ENCODE measurements at regions not wholly inside any gene's neighbourhood (a gene's known extent, or its start where the extent isn't known, plus 50 kb on each side); places are given as distances from the start of the nearest gene placed in this dataset.
"Not testable (repeated sequence)": the region's sequence is repeated elsewhere in the genome, so short reads cannot be mapped to it uniquely, and the experiment has no call there.

GRCh38 chr13:84702174-84702573, 819.9 kb upstream of the SLITRK1 start:
- no peaks in the 10 kb centered on the region for H4K20me1 ChIP-seq (ENCODE audit: control insufficient read depth, extremely low read depth, insufficient read depth, low read length)
- TF ChIP-seq EZH2 (IDR thresholded peaks at IDR 0.05; ENCODE audit: low read length, missing control alignments) (no peak), CTCF (conservative IDR thresholded peaks at IDR 0.05 in 1 of 2, IDR thresholded peaks at IDR 0.05 in 1 of 2; ENCODE audit: low read depth in 1 of 2, low read length in 2 of 2) (no peak)
- no peak overlapping the region for H2AFZ ChIP-seq (ENCODE audit: low read length)
- no peak overlapping the region for H3K4me3 ChIP-seq (replicated peaks in 1 of 4; ENCODE audit: control extremely low read depth in 1 of 4, insufficient read depth in 1 of 4, low read depth in 3 of 4, low read length in 4 of 4)
- no peaks in the 10 kb centered on the region for H3K4me1 ChIP-seq (ENCODE audit: control insufficient read depth, extremely low read depth, insufficient read depth, low read length)
- no peak overlapping the region for H3K27ac ChIP-seq (ENCODE audit: insufficient read depth, low read length)
- H3K36me3 ChIP-seq (ENCODE audit: control insufficient read depth, insufficient read depth, low read length), result no peaks in the 10 kb centered on the region
- DNase-seq (ENCODE audit: low read depth in 2 of 2), result no peak
- H3K4me2 ChIP-seq (ENCODE audit: extremely low read depth, insufficient read depth, low read length), result no peak overlapping the region
- no peaks in the 10 kb centered on the region for H3K27me3 ChIP-seq (ENCODE audit: control insufficient read depth, insufficient read depth, low read length)
- H3K79me2 ChIP-seq (ENCODE audit: control insufficient read depth, insufficient read depth, low read length), result no peaks in the 10 kb centered on the region
- H3K9me3 ChIP-seq (ENCODE audit: control insufficient read depth, insufficient read depth, low read depth, low read length), result no peaks in the 10 kb centered on the region
- H3K9ac ChIP-seq (ENCODE audit: insufficient read depth, low read length), result no peak overlapping the region

- not testable (repeated sequence) for H3K36me3 ChIP-seq (ENCODE audit: control insufficient read depth, insufficient read depth, low read length); DNase-seq (ENCODE audit: low read depth in 2 of 2); H3K9me3 ChIP-seq (ENCODE audit: control insufficient read depth, insufficient read depth, low read depth, low read length); H3K27ac ChIP-seq (ENCODE audit: insufficient read depth, low read length); H3K27me3 ChIP-seq (ENCODE audit: control insufficient read depth, insufficient read depth, low read length); H3K4me3 ChIP-seq (replicated peaks in 1 of 4; ENCODE audit: control extremely low read depth in 1 of 4, insufficient read depth in 1 of 4, low read depth in 3 of 4, low read length in 4 of 4); H2AFZ ChIP-seq (ENCODE audit: low read length); H3K9ac ChIP-seq (ENCODE audit: insufficient read depth, low read length); H3K79me2 ChIP-seq (ENCODE audit: control insufficient read depth, insufficient read depth, low read length); H4K20me1 ChIP-seq (ENCODE audit: control insufficient read depth, extremely low read depth, insufficient read depth, low read length); H3K4me1 ChIP-seq (ENCODE audit: control insufficient read depth, extremely low read depth, insufficient read depth, low read length); H3K4me2 ChIP-seq (ENCODE audit: extremely low read depth, insufficient read depth, low read length)
Measured at GRCh38 chr13:84697591-84697990, 815.3 kb upstream of the SLITRK1 start.

GRCh38 chr13:84686973-84687372, 804.7 kb upstream of the SLITRK1 start:
- no peak overlapping the region for H3K9ac ChIP-seq (ENCODE audit: insufficient read depth, low read length)
- H2AFZ ChIP-seq (ENCODE audit: low read length), result no peak overlapping the region
- no peaks in the 10 kb centered on the region for H3K4me1 ChIP-seq (ENCODE audit: control insufficient read depth, extremely low read depth, insufficient read depth, low read length)

More at GRCh38 chr13:84686973-84687372, 804.7 kb upstream of the SLITRK1 start:
- Histone ChIP-seq H3K4me3 (replicated peaks in 1 of 4; ENCODE audit: control extremely low read depth in 1 of 4, insufficient read depth in 1 of 4, low read depth in 3 of 4, low read length in 4 of 4) (no peak overlapping the region), H3K36me3 (ENCODE audit: control insufficient read depth, insufficient read depth, low read length) (no peaks in the 10 kb centered on the region), H4K20me1 (ENCODE audit: control insufficient read depth, extremely low read depth, insufficient read depth, low read length) (no peaks in the 10 kb centered on the region), H3K9me3 (ENCODE audit: control insufficient read depth, insufficient read depth, low read depth, low read length) (no peaks in the 10 kb centered on the region), H3K4me2 (ENCODE audit: extremely low read depth, insufficient read depth, low read length) (no peak overlapping the region), H3K27ac (ENCODE audit: insufficient read depth, low read length) (no peak overlapping the region), H3K27me3 (ENCODE audit: control insufficient read depth, insufficient read depth, low read length) (no peaks in the 10 kb centered on the region), H3K79me2 (ENCODE audit: control insufficient read depth, insufficient read depth, low read length) (no peaks in the 10 kb centered on the region)
- no peak for DNase-seq (ENCODE audit: low read depth in 2 of 2)
- no peak for TF ChIP-seq CTCF (conservative IDR thresholded peaks at IDR 0.05 in 1 of 2, IDR thresholded peaks at IDR 0.05 in 1 of 2; ENCODE audit: low read depth in 1 of 2, low read length in 2 of 2)
- TF ChIP-seq EZH2 (IDR thresholded peaks at IDR 0.05; ENCODE audit: low read length, missing control alignments), result no peak
